Activated T-cell treated with anti-CD3 and anti-CD28 coated beads for 48 hours (primary cell): ENCODE measurements at regions not wholly inside any gene's neighbourhood (a gene's known extent, or its start where the extent isn't known, plus 50 kb on each side); places are given as distances from the start of the nearest gene placed in this dataset.

Source experiments
- DNase-seq: peaks from one replicate; pipeline ENCODE4 v3.0.0-alpha.2; 2020; ENCODE audit warnings: low read depth

- no peak for DNase-seq
These were observed 211.1 kb downstream of the ANKRD60 start for GRCh38 chr20:58017231-58017969.

DNA sequence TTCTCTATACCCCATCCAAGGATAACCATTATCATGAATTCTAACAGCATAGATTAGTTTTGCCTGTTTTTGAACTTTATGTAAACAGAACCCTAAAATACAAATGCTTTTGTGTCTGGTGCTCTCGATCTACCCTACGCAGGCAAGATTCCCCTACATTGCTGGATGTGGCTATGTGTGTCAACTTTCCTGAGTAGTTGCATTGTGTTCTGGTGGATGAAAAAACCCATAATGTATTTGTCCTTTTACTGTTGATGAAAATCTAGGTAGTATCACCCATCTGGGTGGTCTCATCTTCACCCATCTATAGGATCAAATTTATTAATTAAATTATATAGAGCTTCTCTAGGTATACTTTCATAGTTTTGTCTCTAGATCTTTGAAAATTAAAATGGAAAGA lies 211.7 kb downstream of the ANKRD60 start:
- DNase-seq: no peak

DNA sequence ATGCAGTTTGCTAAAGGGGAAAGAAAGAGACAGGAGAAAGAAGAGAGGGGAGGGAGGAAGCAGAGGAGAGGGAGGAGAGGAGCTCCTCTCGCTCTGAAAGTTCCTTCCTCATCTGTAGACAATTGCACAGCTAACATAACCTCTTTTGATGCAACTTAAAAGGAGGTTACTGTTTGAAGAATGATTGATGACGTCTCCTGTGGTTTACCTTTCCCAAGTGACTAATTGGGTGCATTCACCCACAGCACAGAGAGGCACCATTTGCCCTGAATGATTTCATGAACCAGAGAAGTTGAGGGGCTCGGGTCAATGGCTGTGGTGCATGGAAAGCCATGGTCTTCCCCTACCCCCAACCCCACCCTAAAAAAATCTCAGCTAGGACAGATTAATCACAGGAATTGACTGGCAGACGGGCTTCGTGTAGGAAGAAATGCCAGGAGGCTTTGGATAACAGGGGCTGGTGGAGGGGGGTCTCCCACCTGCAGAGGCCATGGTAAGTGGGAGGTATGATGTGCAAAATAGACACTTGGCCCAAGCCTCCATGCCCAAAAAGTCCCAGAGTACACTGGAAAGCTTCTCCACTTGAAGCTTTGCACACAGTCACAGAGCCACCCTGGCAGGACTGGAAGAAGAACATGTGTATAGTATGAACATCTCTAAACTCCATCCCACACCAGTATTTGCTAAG lies 213.7 kb downstream of the ANKRD60 start:
- DNase-seq: no peak

DNA sequence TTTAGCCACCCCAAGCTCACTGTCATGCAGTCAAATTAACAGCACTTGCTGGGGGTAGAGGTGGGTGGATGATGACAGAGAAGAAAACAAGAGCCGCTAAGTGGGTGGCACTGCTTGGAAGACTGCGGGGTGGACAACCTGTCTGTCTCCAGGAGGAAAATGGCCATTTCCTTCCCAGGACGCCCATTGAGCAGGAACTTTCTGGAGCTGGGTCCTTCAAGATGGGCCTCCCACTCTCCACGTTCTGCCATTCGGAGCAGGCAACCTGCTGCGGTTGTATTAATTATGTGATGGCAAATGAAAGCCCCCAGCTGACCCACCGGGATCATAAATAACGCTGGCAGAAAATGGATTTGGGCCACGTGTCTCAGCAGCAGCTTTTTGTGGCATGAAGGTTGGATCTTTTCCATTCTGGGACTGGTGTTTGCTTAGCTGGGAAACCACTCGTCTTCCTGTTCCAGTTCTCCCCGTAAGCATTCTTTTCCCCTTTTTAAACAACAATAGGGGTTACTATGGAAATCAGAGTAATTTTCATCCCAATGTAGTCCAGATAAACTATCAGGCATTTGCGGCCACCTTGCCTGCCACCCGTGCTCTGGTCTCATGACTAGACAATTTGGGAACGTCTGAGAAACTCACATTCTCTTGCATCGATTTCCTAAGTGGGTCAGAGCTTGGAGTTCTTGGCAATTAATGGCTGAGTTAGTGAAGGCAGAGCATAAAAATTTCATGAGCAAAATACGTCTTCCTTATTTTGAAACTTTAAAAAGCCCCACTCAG lies 215.5 kb downstream of the ANKRD60 start:
- no peak for DNase-seq

GRCh38 chr20:58011947-58012610 lies 216.4 kb downstream of the ANKRD60 start:
- no peak for DNase-seq

GRCh38 chr20:58011106-58011946 lies 217.1 kb downstream of the ANKRD60 start:
- no peak for DNase-seq

- no peak for DNase-seq
These were observed 217.8 kb downstream of the ANKRD60 start for GRCh38 chr20:58010666-58011065.

GRCh38 chr20:58010186-58010585 lies 218.3 kb downstream of the ANKRD60 start:
- DNase-seq: no peak

GRCh38 chr20:58008866-58009265 lies 219.6 kb downstream of the ANKRD60 start:
- no peak for DNase-seq

DNA sequence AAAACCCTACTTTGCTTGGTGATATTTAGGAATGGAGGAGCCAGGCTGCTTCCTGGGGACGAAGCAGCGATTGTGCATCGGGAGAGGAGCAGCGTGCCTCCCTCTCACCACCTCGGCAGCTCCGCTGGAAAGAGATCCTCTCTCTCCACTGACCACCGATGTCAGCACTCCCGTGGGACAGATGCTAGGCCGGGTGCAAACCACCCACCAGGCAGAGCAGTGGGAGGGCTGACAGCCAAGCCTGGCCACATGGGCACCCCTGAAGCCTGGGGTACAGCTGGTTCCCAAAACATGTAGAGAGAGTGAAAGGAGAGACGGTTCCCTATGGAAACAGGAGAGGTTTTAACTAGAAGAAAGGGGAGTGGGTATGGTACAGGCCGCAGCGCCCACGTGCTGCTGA lies 220.0 kb downstream of the ANKRD60 start:
- no peak for DNase-seq

- DNase-seq: no peak
These were observed 220.5 kb downstream of the ANKRD60 start for GRCh38 chr20:58007947-58008346.

- DNase-seq: no peak
These were observed 221.8 kb downstream of the ANKRD60 start for GRCh38 chr20:58006346-58007316.

DNA sequence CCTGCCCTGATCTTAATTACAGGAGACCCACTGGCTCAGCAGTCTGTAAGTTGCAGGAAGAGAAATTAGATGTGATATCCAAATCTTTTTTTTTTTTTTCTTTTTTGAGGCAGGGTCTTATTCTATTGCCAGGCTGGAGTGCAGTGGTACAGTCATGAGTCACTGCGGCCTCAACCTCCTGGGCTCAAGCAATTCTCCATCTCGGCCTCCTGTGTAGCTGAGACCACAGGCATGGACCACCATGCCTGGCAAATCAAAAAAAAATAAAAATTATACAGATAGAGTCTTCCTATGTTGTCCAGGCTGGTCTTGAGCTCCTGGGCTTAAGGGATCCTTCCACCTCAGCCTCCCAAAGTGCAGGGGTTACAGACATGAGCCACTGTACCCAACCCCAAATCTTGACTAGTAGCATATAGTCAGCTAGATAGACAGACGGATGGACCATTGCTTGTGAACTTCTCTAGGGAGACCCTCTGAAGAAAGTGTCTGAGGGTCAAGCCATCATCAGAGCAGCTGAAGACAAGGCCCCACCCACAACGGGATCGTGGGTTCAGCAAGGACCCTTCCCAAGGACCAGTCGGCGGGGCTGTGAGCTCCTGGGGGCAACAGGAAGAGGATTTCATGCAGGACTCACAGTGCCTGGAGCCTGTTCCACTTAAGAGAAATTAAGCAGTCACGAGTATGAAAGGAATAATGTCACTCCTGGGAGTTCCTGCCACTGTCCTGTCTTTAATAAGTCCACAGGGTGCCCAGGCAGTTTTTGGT lies 222.7 kb downstream of the ANKRD60 start:
- no peak for DNase-seq

GRCh38 chr20:58004900-58005299 lies 223.6 kb downstream of the ANKRD60 start:
- DNase-seq: no peak

- no peak for DNase-seq
These were observed 224.3 kb downstream of the ANKRD60 start for GRCh38 chr20:58004146-58004545.

DNA sequence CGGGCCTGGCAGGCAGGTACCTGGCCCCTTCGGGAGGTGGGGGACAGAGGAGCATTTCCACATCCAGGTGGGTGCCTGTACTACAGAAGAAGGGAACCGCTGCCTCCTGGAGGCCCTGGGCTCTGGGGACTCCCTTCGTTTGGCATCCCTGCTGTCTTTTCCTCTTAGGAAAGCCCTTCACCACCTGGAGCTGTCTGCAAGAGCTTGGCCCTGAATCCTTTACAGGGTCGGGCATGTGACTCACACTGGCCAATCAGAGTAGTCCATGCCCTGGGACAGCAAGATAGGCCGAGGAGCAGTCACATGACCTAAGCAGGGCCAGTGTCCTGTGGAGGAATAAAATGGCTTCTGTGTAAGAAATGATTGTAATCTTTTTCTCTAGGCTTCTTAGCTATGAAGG lies 224.9 kb downstream of the ANKRD60 start:
- no peak for DNase-seq

GRCh38 chr20:58002901-58003300 lies 225.6 kb downstream of the ANKRD60 start:
- DNase-seq: no peak

- DNase-seq: no peak
These were observed 226.5 kb downstream of the ANKRD60 start for GRCh38 chr20:58001946-58002345.

GRCh38 chr20:58001381-58001780 lies 227.1 kb downstream of the ANKRD60 start:
- DNase-seq: no peak

DNA sequence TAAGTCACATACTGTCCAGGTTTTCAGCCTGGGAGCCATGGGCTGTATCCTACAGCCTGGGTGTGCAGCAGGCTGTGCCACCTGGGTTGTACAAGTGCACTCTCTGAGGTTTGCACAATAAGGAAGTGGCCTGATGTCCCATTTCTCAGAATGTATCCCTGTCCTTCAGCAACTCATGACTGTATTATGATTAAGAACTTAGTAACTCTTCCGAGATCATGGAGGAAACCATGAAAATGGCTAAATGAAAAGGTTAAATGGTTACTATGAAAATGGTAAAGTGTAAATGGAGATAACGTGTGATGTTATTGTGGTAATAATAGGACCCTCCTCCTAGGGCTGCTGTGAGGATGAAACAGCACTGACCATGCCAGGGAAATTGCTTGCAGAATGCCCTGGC lies 227.6 kb downstream of the ANKRD60 start:
- DNase-seq: no peak
